SU-DHL-6 (cell line): ENCODE measurements at regions not wholly inside any gene's neighbourhood (a gene's known extent, or its start where the extent isn't known, plus 50 kb on each side); places are given as distances from the start of the nearest gene placed in this dataset.
"Not testable (repeated sequence)": the region's sequence is repeated elsewhere in the genome, so short reads cannot be mapped to it uniquely, and the experiment has no call there.

ENCODE experiments used
- H2AFZ ChIP-seq: fragments of 200-600 bp; sonication (generic); 2 replicates; pipeline ENCODE4 v1.6.1; 2014; ENCODE audit warnings: low read depth, mild to moderate bottlenecking, moderate library complexity, mixed read lengths, antibody characterized with exemption, low read length; ENCODE audit not compliant: severe bottlenecking
- H3F3A ChIP-seq: fragments of 200-600 bp; shearing (Covaris generic); 2 replicates; pipeline ENCODE4 v1.6.0; 2016; ENCODE audit warnings: antibody characterized with exemption, mild to moderate bottlenecking; ENCODE audit not compliant: insufficient read depth
- H3K27ac ChIP-seq: fragments of 200-600 bp; sonication (generic); 2 replicates; pipeline ENCODE4 v1.5.1; 2016; ENCODE audit warnings: low read depth, mild to moderate bottlenecking, low read length, moderate library complexity, mixed read lengths
- H3K27me3 ChIP-seq: fragments of 200-600 bp; sonication (generic), shearing (Covaris generic); 2 replicates; pipeline ENCODE4 v1.6.0; 2014; ENCODE audit warnings: mild to moderate bottlenecking, low read length
- H3K36me3 ChIP-seq: fragments of 200-600 bp; sonication (generic); 2 replicates; pipeline ENCODE4 v1.6.1; 2014; ENCODE audit warnings: mild to moderate bottlenecking, low read length, mixed read lengths
- H3K4me2 ChIP-seq: fragments of 300-600, 200-600 bp; shearing (Covaris generic), sonication (generic); 2 replicates; pipeline ENCODE4 v1.6.0; 2014; ENCODE audit warnings: low read length, low read depth, mild to moderate bottlenecking; ENCODE audit not compliant: poor library complexity, severe bottlenecking
- H3K4me3 ChIP-seq: fragments of 200-600 bp; sonication (generic); 2 replicates; pipeline ENCODE4 v1.5.1; 2014; ENCODE audit warnings: antibody characterized with exemption, low read length, mild to moderate bottlenecking, mixed read lengths; ENCODE audit not compliant: insufficient read depth, poor library complexity, severe bottlenecking
- H3K79me2 ChIP-seq: fragments of 200-600 bp; sonication (generic); 2 replicates; pipeline ENCODE4 v1.6.1; 2014; ENCODE audit warnings: mild to moderate bottlenecking, low read length, moderate library complexity; ENCODE audit not compliant: insufficient read depth
- H3K9ac ChIP-seq: fragments of 200-600 bp; sonication (generic); 2 replicates; pipeline ENCODE4 v1.7.0; 2014; ENCODE audit warnings: mild to moderate bottlenecking, low read length
- H3K9me2 ChIP-seq: fragments of 200-600 bp; sonication (generic); replicated peaks from 2 replicates; pipeline ENCODE4 v1.6.1; 2014; ENCODE audit warnings: low read length; ENCODE audit not compliant: insufficient read depth
- H3K9me3 ChIP-seq: fragments of 200-600 bp; sonication (generic); 2 replicates; pipeline ENCODE4 v1.6.1; 2014; ENCODE audit warnings: low read length, mixed read lengths; ENCODE audit not compliant: insufficient read depth
- H4K20me1 ChIP-seq: fragments of 200-600 bp; sonication (generic); 2 replicates; pipeline ENCODE4 v1.6.1; 2014; ENCODE audit warnings: low read depth, mild to moderate bottlenecking, antibody characterized with exemption, low read length, moderate library complexity, mixed read lengths
- EZH2phosphoT487 ChIP-seq: fragments of 200-600 bp; sonication (generic), shearing (Covaris generic); conservative IDR thresholded peaks from 2 replicates; pipeline ENCODE4 v1.6.1; 2018; ENCODE audit warnings: mild to moderate bottlenecking, antibody characterized with exemption, low read length, moderate library complexity, mixed read lengths
- TF ChIP-seq, protein P1 (sequence below): fragments of 200-600 bp; sonication (generic); IDR thresholded peaks from one replicate; pipeline ENCODE4 v1.5.1; 2017; ENCODE audit warnings: antibody characterized with exemption, mild to moderate bottlenecking, low read length, moderate library complexity; ENCODE audit not compliant: insufficient read depth, poor library complexity, severe bottlenecking

DNA sequence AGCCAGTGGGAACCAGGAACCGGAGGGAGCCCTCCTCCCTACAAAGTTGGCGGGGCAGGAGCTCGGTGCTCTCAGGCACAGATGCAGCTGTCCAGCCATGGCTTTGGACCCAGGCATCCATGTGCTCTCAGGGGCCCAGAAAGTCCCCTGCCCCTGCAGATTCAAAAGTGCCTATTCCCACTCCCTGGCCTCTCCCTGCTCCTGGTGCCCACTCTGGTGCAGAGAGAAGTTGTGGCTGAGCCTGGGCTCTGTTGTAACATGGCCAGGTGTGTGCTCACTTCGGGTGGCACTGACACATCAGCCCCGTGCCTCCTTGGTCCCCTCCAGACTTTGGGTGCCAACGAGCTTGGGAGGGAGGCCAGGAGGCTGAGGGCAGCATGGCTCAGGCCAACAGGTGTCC lies 315.8 kb upstream of the KYNU start:
- no peak overlapping the region for H3K4me2 ChIP-seq
- no peaks in the 10 kb centered on the region for H3K27me3 ChIP-seq
- no peak overlapping the region for H3K9ac ChIP-seq
- H2AFZ ChIP-seq = no peak overlapping the region
- H3K79me2 ChIP-seq = no peaks in the 10 kb centered on the region
- no peaks in the 10 kb centered on the region for H3K36me3 ChIP-seq
- 0 out of 2 replicates have a peak, but pooled peaks cover 6% of the 10 kb centered on the region for H3K9me3 ChIP-seq
- no peaks in the 10 kb centered on the region for H4K20me1 ChIP-seq
- no peak overlapping the region for H3K27ac ChIP-seq
- TF ChIP-seq, protein P1, sequence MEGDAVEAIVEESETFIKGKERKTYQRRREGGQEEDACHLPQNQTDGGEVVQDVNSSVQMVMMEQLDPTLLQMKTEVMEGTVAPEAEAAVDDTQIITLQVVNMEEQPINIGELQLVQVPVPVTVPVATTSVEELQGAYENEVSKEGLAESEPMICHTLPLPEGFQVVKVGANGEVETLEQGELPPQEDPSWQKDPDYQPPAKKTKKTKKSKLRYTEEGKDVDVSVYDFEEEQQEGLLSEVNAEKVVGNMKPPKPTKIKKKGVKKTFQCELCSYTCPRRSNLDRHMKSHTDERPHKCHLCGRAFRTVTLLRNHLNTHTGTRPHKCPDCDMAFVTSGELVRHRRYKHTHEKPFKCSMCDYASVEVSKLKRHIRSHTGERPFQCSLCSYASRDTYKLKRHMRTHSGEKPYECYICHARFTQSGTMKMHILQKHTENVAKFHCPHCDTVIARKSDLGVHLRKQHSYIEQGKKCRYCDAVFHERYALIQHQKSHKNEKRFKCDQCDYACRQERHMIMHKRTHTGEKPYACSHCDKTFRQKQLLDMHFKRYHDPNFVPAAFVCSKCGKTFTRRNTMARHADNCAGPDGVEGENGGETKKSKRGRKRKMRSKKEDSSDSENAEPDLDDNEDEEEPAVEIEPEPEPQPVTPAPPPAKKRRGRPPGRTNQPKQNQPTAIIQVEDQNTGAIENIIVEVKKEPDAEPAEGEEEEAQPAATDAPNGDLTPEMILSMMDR = no peak
- no peak for TF ChIP-seq EZH2phosphoT487
- no peak overlapping the region for H3K4me3 ChIP-seq
- no peaks in the 10 kb centered on the region for H3F3A ChIP-seq
- no peaks in the 10 kb centered on the region for H3K9me2 ChIP-seq

DNA sequence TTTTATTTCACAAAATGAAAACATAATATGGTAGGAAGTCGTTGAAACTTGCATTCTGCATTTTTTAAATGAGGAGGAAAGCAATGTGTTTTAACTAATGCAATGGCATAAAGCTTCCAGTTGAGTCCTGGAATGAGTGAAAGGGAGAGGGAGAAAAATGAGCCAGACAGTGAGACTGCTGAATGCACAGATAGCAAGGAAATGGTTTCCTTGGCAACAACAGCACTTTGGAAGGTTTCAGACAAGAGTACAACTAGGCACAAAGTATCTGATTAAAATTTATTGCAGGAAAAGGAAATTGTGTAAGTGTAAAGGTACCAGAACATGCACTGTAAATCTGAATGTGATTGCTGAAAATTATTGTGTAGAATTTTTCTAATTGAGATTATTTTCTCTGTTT lies 320.1 kb upstream of the KYNU start:
- H3K27ac ChIP-seq = no peak overlapping the region
- H3K4me3 ChIP-seq = no peak overlapping the region
- H3K27me3 ChIP-seq = no peaks in the 10 kb centered on the region
- TF ChIP-seq, protein P1 = no peak
- no peak for TF ChIP-seq EZH2phosphoT487
- 0 out of 2 replicates have a peak, but pooled peaks cover under 1% of the 10 kb centered on the region for H3K9me3 ChIP-seq
- no peaks in the 10 kb centered on the region for H4K20me1 ChIP-seq
- H3K79me2 ChIP-seq = no peaks in the 10 kb centered on the region
- H3F3A ChIP-seq = no peaks in the 10 kb centered on the region
- H2AFZ ChIP-seq = no peak overlapping the region
- no peak overlapping the region for H3K9ac ChIP-seq
- no peak overlapping the region for H3K4me2 ChIP-seq
- H3K9me2 ChIP-seq = no peaks in the 10 kb centered on the region
- no peaks in the 10 kb centered on the region for H3K36me3 ChIP-seq

DNA sequence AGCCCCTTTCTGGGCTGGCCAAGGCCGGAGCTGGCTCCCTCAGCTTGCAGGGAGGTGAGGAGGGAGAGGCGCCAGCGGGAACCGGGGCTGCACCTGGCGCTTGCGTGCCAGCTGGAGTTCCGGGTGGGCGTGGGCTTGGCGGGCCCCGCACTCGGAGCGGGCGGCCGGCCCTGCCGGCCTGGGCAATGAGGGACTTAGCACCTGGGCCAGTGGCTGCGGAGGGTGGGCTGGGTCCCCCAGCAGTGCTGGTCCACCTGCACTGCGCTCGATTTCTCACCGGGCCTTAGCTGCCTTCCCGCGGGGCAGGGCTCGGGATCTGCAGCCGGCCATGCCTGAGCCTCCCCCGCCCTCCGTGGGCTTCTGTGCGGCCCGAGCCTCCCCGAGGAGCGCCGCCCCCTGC lies 331.5 kb upstream of the KYNU start:
- not testable (repeated sequence) for H3K27ac ChIP-seq, H3K79me2 ChIP-seq, H3K27me3 ChIP-seq, H3K9me3 ChIP-seq, H3K36me3 ChIP-seq, H3K4me3 ChIP-seq, H3K4me2 ChIP-seq, H4K20me1 ChIP-seq, H2AFZ ChIP-seq, H3F3A ChIP-seq, H3K9me2 ChIP-seq, H3K9ac ChIP-seq

DNA sequence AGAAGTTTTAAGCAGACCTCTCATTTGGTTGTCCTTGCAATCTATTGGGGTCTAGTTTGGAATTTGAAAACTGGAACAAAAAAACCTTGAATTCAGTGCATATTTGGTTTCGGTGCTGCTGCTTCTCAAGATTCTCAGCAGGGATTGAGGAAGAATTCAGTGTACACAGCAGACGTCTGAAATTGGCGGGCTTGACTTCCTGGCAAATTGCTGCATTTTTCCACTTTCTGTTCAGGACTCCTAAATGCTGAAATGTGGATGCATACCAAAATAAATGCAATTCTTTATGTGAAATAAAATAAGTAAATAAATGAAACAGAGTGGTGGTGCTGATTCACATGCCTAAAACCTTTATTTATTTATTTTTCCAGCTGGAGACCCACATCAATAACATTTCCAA lies 332.4 kb upstream of the KYNU start:
- TF ChIP-seq EZH2phosphoT487 = no peak
- TF ChIP-seq, protein P1 = no peak
- H3K79me2 ChIP-seq = no peaks in the 10 kb centered on the region

More for the DNA sequence above, 332.4 kb upstream of the KYNU start:
- Histone ChIP-seq H3K36me3 (no peaks in the 10 kb centered on the region), H3F3A (no peaks in the 10 kb centered on the region), H3K27me3 (no peaks in the 10 kb centered on the region), H2AFZ (no peak overlapping the region), H4K20me1 (no peaks in the 10 kb centered on the region), H3K9me2 (no peaks in the 10 kb centered on the region), H3K27ac (no peak overlapping the region), H3K9ac (no peak overlapping the region), H3K9me3 (no peaks in the 10 kb centered on the region), H3K4me2 (no peak overlapping the region), H3K4me3 (no peak overlapping the region)
